HG02798 (cell line): ENCODE measurements at regions not wholly inside any gene's neighbourhood (a gene's known extent, or its start where the extent isn't known, plus 50 kb on each side); places are given as distances from the start of the nearest gene placed in this dataset.

Experiments
- ATAC-seq: cut with Tn5 transposase; IDR thresholded peaks from one replicate; pipeline ENCODE4 v1.9.1; 2021; ENCODE audit warnings: mild to moderate bottlenecking; ENCODE audit not compliant: unreplicated experiment, poor library complexity

DNA sequence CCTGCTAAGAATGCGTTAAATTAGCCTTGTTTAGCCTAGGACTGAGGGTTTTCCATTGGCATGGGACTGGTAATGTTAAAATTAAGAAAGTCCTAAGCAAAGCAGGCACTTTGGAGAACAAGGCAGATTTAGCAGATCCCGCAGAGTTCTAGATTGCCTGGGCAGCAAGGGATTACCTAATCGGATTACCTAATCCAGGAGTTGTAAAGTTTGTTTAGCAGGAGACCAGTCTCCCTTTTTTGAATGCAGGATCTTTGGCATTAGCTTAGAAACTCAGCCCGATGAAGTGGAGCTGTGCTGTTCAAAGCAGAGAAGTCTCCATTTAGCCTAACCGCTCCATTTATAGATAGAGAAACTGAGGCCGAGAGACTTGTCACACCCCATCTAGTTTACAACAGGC is 206.0 kb downstream of the DMRT2 start:
- no peak for ATAC-seq

DNA sequence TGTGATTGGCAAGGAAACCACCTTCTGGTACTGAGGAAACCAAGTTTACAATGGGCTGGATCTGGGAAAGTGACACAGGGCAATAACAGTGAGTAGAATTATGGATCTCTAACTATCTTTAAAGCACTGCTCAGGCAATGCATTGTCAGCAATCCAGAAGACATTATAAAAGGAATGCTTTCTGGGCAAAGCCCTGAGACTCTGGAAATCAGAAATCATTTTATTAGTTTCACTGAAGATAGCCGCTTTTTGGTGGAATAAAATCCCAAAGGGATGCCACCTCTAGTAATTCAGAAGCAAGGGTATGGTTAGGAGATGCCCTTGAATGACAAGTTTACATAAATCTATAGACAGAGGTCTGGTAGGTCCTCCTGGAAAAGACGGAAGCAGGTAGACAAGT is 211.1 kb downstream of the DMRT2 start:
- ATAC-seq: no peak

DNA sequence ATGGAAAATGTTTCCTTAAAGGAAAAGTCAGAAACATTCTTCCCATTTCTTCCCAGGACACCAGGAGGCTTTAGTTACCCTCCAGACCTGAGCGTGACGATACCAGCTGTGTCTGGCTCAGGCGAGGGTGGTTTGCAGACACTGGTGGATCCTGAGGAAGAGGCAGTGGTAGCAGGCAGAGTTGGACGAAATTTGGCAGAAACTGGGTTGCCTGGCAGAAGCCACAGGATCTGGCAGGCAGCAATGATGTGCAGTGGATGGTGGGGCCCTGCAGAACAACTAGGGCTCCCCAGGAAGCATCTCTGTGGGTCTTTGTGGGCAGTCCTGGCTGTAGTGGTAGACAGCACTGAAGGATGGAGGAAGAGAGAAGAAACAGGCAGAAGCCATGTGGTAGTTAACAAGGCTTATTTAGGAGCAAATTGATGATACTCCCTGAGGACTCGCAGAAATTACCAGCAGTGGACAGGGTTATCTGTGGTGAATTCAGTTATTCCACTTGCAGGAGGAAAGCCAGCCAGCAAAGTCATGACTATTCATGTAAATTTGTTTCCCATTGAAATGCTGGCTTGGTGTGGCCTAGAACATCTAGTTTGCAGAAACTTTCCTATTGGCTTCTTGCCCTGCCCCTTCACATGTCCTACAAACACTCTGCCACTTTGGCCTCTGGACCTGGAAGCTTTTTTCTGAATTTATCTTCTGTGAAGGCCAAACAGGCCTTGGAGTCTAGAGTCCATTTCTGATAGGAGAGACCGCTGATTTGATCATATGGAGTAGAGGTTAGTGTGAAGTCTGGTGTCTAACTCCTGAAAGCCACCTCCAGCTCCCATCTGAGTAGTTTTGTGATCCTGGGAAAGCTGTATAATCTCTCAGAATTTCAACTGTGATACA is 212.0 kb downstream of the DMRT2 start:
- no peak for ATAC-seq

DNA sequence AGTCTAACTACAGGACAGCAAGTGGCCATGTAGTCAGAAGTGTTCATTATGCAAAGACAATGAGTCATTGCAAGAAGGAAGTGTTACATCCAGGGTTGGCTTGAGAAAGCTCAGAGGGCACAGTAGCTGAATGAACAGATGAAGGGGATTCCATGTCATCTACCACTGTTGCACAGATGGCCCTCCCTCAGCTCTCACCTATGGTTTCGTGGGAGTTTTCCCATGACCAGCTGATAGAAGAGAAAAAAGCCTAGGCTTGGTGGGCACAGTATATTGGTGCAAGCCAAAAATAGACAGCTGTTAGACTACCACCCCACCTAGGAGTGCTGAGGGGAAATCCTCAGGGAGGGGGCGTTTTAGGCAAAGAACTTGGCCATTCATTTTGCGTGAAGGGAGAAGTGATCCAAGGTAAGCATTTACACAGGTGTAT is 217.0 kb downstream of the DMRT2 start:
- peak; percentile 87 for ATAC-seq

DNA sequence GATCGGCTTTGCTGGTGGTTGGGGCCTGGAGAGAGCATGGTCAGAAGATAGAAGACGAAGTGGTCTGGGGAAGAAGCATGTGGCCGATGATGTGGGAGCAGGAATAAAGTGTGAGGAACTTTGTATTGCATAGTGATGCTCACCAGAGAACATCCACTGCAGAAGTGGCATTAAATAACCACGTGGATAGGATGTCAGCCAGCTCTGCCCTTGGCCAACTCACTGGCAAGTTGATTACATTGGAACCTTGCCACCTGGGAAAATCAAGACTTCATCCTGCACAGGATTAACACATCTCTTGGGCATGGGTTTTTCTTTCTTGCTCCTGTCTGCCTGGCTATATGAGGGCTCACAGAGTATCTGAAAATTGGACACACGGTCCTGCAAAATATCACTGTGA is 217.4 kb downstream of the DMRT2 start:
- ATAC-seq: no peak

DNA sequence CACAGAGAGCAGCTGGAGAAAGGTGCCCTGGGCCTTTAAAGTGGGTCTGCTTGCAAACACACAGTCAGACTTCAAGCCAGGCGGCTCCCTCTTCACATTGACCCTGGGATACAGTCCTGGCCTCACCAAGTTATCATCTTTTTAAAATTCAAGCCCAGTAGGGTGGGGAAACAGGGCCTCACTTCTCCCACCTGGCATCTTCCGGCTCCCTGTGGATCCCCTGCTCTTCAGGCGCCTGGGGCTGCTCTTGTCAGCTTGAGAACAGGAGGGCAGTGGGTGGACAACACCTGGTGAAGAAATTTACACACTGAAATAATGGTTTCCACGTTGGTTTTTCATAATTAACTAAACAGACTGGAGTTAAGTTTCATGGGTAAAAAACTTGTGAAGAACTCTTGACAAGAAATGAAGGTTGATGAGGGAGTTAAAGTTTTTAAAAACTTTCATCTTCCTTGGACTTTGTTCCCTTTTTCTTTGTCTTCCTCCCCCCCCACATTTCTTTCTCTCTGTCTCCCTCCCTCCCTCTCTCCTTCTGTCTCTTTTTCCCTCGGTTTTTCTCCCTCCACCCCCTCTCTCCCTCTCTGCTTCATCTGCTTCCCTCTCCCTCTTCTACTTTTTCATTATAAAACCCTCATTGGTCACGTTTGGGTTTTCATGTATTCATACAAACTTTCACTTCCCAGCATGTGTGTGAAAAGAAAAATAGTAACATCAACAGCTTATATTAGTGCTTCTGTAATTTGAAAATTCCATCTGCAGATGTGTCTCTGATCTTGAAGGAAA is 219.6 kb downstream of the DMRT2 start:
- ATAC-seq: no peak

DNA sequence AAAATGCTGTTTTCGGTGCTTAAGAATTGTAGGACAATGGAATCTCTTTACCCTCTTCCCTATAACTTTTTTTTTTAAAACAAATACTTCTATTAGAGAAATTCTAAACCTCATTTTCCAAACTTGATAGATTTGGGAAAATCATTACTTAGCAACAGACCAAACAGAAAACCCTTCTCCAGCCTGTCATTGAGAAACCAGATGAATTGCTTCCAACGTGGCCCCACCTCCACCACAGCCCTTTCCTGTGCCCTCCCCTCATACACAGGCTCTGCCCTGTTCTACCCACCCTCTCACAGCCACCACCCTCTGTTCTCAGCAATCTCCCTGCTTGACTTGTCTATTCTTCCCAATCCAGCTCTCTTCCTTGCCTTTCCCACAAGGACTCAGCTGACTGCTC is 221.2 kb downstream of the DMRT2 start:
- ATAC-seq: no peak

DNA sequence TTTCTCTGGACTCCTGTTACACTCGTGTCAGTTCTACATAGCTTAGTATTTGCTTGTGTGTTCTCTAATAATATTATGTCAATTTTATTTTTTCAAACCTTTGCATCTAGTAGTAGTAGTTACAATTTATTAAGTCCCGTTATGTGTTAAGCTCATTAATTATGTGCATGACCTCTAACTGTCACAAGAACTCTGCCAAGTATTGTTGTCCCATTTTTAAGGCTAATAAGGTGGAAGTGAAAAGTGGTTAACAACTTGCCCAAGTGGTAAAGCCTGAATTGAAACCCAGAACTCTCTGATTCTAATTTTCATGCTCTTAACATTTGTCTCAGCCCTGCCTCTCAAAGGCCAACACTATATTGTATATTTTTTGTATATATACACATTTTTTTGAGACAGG is 221.6 kb downstream of the DMRT2 start:
- no peak for ATAC-seq

DNA sequence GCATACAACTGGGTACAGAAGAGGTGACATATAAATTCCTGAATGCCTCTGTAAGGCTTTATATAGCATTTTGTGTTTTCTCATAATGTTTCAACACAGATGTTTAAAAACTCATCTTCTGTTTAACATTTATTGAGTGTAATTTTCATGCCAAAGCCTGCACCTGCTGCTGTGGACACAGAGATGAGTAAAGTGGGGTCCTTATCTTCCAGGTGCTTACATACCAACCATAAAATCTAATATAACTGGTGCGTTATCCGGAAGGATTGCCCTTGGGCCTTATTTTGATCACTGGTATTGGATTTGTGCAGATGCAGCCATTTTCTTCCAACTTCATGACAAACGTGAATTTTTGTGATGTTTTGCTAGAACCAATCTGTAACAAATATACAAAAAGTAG is 222.3 kb downstream of the DMRT2 start:
- no peak for ATAC-seq

DNA sequence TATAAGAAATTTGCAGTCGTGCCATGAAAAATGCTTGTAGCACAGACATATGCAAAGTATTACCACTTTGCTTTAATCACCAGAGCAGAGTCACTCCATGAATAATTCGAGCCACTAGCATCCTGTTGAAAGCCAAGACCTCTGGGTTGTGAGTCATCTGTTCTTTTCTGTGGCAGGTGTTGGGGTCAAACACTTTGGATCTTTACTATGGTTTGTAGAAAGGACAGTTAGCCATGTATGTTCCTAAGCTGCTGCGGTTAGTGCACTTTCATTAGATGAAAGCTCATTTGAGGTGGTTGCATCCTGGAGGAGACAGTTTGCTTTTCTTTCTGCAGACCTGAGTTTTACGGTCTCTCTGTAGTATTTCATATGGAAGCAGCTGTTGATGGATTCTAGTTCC is 223.7 kb downstream of the DMRT2 start:
- ATAC-seq: no peak

DNA sequence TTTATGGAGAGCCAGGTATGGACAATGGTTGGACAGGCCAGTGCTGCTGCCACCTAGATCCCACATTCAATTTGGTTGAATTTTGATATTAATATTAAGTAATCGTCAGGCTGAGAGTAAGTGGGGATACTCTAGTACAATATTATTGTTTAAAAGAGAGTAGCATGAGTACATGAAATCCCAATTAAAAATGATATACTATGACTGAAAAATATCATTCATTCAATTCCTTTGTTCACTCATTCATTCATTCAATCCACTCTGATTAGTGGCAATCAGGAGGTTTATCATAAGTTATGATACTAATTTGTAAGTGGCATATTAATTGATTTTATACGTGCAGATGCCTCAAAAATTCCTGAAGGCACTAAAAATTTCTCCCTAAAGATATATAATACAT is 224.2 kb downstream of the DMRT2 start:
- no peak for ATAC-seq

DNA sequence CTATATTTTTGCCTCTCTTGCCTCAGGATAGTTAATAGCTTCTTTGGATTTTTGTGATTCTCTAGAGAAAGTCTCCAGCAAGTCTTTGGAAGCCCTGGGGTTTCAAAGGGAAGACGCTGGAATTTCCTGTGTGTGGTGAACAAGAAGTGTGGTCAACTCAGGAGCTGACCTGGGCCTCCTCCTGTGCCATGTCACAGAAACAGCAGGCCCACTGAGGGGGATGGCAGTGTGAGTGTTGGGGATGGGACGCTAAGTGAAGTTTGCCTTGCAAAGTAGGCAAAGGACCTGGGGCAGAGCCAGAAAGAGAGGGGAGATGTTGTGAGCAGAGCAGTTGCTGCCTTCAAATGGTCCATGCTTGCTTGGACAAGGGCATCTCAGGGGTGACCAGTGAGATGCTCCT is 226.3 kb downstream of the DMRT2 start:
- no peak for ATAC-seq

DNA sequence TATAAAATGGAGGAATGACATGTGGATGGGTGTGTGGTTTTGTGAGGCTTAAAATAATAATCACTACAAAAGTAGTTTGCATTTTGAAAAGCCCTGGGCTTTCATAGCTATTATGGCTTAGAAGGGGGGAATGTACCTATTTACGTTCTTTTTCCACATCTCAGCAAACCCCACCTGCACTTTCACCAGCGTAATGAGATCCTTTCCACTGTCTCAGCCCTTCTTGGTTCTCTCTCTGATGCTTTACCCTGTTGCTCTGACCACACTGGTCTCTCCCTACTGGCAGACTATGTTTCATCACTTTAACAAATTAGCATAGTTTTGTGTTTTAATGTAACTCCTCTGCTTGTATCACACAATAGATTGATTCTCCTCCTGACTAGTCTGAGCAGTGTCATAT is 234.6 kb downstream of the DMRT2 start:
- no peak for ATAC-seq

DNA sequence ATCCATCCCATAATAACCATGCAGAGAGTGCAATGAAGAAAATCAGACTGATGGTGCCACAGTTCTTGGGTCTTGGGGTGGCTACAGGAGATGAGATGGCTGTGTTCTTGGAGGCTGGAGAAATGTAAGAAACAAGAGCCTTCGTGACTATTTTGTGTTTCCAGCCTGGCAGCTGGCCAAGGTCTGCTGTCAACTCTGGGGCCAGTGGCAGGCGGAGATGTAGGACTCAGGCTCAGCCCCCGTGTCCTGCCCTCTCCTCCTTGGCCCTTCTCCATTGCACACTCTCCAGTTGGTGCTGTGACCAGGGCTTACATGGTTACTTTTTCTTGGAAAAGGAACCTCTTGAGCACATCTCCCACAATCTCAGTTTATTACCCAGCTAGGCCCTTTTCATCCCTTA is 235.4 kb downstream of the DMRT2 start:
- no peak for ATAC-seq

DNA sequence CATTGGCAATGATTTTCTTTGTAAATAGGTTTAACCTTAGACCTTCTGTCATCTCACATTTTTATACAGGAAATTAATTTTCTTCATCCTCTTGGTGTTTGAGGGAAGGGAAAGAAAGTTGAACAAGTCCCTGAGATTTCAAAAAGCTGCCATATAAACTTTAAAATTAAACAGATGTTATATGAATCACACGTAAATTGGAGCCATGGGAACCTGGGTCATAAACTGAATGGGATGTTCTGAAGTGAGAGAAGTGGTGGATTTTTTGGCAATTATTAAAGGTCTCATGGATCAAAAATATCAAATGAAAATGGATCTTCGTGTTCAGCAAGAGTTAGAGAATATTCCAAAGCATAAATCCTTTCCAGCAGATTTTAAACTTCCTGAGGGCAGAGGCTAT is 242.2 kb downstream of the DMRT2 start:
- ATAC-seq: no peak

DNA sequence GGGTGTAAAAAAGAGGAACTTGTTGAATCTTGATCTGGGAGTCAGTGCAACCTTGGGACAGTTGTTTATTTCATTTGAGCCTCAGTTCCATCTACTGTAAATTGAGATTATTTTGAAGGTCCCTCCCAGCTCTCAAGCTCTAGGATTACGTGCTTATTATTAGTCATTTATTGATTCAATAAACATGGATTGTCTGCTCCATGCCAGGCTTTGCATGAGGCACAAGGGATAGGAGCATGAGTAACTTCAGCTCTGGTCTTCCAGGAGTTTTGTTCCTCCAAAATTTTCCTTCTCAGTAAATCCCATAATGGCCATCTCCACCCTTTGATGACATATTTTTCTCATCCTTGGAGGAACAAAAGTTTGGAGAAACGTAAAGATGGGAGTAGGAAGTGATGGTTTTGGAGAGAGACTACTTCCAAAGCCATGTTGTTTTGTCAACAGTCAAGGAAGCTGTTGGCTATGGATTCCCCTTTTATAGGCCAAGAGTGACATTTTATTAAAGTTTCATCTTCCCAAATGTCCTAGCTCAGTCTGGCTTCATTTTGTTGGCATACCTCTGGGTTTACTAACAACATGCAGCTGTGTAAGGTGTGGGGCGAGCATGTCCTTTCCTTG is 244.6 kb downstream of the DMRT2 start:
- no peak for ATAC-seq

DNA sequence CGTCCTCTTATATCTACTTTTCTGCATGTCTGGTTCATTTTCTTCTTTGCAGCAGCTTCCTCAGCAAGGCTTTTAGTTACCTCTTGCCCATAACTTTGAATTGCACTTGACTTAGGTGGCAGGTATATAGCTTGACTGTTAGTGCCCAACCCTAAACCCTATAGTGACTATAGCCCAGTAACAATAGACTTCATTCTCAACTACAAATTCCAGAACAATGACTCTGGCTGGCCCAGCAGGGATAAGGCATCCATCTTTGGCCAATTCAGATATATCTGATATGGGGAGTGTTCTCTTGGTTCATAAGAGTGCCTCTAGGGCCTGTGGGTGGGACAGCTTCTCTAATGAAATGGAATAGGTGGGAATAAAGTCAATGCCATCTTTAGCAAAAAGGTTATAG is 246.2 kb downstream of the DMRT2 start:
- ATAC-seq: no peak

DNA sequence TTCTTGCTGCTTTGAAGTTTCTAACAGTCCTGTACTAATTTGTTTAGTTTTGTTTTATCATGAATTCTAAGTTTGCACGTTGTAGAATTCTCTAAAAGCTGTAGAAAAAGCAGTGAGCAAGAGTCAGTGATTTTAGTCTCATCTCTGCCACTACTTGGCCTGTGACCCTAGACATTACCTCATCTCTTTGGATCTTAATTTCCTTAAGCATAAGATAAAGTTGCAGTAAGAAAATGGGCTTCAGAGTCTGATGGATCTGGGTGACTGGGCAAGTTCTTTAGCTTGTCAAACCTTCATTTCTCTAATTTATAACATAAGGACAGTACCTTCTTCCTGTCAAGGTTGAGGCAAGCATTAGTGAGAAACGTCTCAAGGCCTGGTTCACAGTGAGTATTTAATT is 247.9 kb downstream of the DMRT2 start:
- no peak for ATAC-seq

DNA sequence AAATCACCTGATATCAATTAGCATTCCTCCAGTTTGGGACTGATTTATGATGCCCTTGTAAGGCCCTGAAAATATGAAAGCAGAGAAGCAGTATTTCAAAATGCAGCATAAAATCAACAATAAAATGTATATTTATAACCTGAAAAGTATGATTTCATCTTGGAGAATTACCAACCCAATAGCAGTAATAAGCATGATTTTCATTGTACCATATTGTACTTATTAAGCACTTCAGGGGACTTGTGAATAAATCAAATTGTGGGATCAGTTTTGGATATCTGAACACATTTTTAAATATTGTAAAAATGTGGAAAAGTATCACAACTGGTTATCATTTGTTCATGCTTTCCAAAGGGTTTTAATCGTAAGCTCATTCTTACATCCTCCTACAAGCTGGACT is 250.8 kb downstream of the DMRT2 start:
- ATAC-seq: no peak

DNA sequence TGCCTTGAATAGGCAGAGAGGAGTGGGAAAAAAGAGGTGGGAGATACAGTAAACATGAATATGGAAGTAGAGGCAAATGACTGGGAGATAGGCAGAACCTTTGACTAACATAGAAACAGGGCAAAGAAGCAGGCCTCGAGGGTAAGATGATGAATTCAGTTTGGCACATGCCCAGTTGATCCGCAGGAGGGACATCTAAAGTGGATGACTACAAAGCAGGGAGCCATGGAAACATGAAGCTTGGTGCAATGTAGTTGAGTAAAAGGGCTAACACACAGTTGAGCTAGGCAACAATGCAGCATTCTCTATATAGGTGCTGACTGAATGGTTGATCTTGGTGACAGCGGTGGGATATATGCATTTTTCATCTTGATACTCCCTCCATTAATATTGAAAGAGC is 253.8 kb downstream of the DMRT2 start:
- no peak for ATAC-seq

DNA sequence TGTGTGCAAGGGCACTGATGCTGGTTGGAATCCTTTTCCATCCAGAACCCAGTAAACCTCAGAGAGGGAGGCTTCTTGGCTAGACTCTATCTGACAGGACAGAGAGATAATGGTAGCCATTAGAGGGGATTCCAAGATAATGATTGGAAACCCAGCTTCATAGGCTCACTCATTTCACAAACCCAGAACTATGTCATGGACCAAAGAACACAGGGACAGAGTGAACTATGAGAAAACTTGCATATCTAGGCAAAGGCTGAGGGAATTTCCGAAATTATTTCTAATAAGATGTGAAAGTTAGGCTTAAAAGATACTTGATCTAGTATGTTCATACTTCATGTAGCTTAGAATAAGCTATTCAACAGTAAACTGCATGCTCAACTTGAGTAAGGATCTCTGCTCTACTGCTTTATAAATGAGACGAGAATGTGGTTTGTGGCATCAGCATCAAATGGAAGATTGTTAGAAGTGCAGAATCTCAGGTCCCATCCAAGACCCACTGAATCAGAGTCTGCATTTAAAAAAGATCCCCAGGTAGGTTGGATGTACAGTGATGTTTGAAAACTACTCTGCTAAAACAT is 261.4 kb downstream of the DMRT2 start:
- no peak for ATAC-seq
